Type B pancreatic cell (in vitro differentiated cells): ENCODE measurements at regions not wholly inside any gene's neighbourhood (a gene's known extent, or its start where the extent isn't known, plus 50 kb on each side); places are given as distances from the start of the nearest gene placed in this dataset.

Experiments
- DNase-seq: peaks from one replicate; pipeline ENCODE4 v3.0.0; 2021; ENCODE audit warnings: mixed read lengths; ENCODE audit not compliant: unreplicated experiment; ENCODE audit errors: extremely low spot score
- H3K27ac Mint-ChIP-seq: 2 replicates; pipeline ENCODE4 v1.8.0; 2021; ENCODE audit warnings: mild to moderate bottlenecking, mixed read lengths
- H3K27me3 Mint-ChIP-seq: 2 replicates; pipeline ENCODE4 v1.8.0; 2021; ENCODE audit warnings: mixed read lengths
- H3K36me3 Mint-ChIP-seq: 2 replicates; pipeline ENCODE4 v1.8.0; 2021; ENCODE audit warnings: mixed read lengths
- H3K4me1 Mint-ChIP-seq: one replicate; pipeline ENCODE4 v1.8.0; 2021; ENCODE audit warnings: mixed read lengths; ENCODE audit not compliant: unreplicated experiment
- H3K4me3 Mint-ChIP-seq: 2 replicates; pipeline ENCODE4 v1.8.0; 2021; ENCODE audit warnings: mild to moderate bottlenecking, mixed read lengths
- H3K9me3 Mint-ChIP-seq: 2 replicates; pipeline ENCODE4 v1.8.0; 2021; ENCODE audit warnings: mixed read lengths
- TF ChIP-seq, protein P1 (sequence below): fragments of 200-600 bp; sonication (generic); conservative IDR thresholded peaks from 2 replicates; pipeline ENCODE4 v1.5.0; 2021; ENCODE audit warnings: antibody characterized with exemption, mild to moderate bottlenecking

DNA sequence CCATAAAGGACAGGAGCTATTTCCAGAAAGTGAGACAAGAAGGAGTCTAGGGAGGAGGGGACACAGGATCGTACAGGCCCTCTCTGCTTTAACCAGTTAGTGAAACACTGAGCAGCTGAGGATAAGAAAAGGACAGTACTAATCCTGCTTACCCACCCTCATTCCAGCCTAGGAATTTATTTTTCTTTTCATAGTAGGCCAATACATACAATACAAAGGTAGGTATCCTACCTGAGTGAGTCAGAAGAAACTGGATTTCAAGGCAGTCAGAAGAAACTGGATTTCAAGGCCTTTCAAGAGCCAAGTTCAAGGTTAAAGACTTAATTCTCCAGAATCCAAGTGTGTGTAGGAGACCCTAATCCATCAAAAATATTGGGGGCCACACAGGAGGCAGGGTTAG is 65.3 kb downstream of the EOMES start:
- H3K9me3 Mint-ChIP-seq = no peaks in the 10 kb centered on the region
- no peaks in the 10 kb centered on the region for H3K36me3 Mint-ChIP-seq
- no peaks in the 10 kb centered on the region for H3K4me1 Mint-ChIP-seq
- TF ChIP-seq, protein P1, sequence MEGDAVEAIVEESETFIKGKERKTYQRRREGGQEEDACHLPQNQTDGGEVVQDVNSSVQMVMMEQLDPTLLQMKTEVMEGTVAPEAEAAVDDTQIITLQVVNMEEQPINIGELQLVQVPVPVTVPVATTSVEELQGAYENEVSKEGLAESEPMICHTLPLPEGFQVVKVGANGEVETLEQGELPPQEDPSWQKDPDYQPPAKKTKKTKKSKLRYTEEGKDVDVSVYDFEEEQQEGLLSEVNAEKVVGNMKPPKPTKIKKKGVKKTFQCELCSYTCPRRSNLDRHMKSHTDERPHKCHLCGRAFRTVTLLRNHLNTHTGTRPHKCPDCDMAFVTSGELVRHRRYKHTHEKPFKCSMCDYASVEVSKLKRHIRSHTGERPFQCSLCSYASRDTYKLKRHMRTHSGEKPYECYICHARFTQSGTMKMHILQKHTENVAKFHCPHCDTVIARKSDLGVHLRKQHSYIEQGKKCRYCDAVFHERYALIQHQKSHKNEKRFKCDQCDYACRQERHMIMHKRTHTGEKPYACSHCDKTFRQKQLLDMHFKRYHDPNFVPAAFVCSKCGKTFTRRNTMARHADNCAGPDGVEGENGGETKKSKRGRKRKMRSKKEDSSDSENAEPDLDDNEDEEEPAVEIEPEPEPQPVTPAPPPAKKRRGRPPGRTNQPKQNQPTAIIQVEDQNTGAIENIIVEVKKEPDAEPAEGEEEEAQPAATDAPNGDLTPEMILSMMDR = no peak
- no peak for DNase-seq
- no peaks in the 10 kb centered on the region for H3K27me3 Mint-ChIP-seq
- no peak overlapping the region for H3K27ac Mint-ChIP-seq
- no peak overlapping the region for H3K4me3 Mint-ChIP-seq

DNA sequence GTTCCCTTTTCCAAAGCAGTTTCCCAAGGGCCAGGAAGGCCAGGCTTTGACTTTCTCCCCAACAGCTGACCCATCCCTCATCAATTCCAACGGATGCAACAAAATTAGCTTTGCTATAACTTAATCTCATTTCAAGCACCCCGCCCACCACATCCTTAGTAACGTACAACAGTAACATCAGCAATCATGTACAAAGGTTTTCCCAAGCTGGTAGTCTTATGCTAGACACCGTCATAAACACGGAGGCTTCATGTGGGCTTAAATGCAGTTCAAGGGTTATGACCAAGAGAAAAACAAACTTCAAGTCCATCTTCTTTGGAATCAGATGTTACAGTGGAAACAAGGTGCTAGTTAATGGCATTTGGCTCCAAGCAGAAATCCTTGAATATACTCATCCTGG is 66.6 kb downstream of the EOMES start:
- TF ChIP-seq, protein P1 = no peak
- Mint-ChIP-seq H3K36me3 (no peaks in the 10 kb centered on the region), H3K27me3 (no peaks in the 10 kb centered on the region), H3K4me1 (no peaks in the 10 kb centered on the region), H3K4me3 (no peak overlapping the region), H3K9me3 (no peaks in the 10 kb centered on the region), H3K27ac (no peak overlapping the region)
- no peak for DNase-seq

DNA sequence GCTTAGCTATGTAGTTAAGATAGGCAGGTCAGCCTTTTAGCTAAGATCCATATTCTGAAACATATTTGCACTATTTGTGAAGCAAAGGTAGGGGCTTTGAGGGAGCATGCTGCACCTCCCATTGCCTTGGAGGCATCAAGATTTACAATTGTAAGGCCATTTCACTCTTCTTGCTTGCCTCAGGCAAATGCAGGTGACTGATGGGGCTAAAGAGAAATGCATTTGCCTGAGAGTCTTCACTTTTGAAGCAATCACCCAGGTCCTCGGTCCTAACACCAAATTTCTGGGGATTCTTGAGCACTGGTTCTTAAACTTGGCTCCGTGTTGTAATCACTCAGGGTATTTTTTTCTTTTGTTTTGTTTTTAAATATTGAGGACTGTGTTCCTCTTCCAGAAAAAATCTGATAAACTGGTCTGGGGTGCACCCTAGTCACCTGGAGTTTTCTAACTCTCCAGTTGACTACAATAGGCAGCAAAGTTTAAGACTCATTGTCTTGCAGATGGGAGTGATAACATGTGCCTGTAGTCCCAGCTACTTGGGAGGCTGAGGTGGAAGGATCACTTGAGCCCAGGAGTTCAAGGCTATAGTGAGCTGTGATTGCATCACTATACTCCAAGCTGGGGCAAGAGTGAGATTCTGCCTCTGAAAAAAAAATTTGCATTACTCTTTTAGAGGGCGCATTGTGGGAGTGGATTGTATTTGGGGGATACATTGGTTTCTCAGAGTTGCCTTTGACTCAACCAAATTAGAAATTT is 68.1 kb downstream of the EOMES start:
- Mint-ChIP-seq H3K27me3 (no peaks in the 10 kb centered on the region), H3K36me3 (no peaks in the 10 kb centered on the region), H3K9me3 (no peaks in the 10 kb centered on the region), H3K4me3 (no peak overlapping the region), H3K27ac (no peak overlapping the region), H3K4me1 (no peaks in the 10 kb centered on the region)
- DNase-seq = no peak
- TF ChIP-seq, protein P1 = no peak

DNA sequence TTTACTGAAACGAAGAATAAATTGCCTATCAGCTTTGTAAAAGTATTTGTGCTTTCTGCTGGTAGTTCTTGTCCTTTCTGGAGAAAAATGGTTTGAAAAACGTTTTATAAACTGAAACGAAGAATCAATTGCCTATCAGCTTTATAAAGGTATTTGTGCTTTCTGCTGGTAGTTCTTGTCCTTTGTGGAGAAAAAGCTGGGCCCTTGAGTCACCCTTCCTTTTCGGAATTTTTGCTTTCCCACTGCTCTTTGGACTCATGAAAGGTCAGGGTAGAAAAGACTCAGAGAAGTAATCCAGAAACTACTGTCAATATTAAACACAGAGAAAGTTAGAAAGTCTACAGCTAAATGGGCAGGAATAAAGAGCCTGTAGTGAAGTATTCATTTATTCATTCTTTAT is 72.8 kb downstream of the EOMES start:
- DNase-seq = no peak
- TF ChIP-seq, protein P1 = no peak
- Mint-ChIP-seq H3K27ac (no peak overlapping the region), H3K4me3 (no peak overlapping the region), H3K4me1 (no peaks in the 10 kb centered on the region), H3K27me3 (no peaks in the 10 kb centered on the region), H3K36me3 (no peaks in the 10 kb centered on the region), H3K9me3 (no peaks in the 10 kb centered on the region)

DNA sequence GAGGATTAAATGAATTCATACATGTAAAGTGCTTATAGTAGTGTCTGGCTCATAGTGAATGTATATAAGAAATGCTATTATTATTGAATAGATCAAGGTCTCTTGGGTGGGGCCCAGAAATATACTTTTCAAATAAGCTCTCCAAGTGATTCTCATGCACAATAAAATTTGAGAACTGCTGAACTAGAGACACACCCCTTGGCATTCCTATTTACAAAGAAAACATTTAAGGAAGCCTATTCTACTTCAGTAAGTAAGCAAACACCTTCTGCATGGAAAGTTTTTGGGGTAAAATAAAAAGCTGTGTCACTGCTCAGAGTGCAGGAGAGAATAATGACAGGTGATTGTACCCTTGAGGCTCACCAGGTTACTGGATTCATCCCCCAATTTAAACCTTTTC is 75.2 kb downstream of the EOMES start:
- Mint-ChIP-seq H3K4me1 (no peaks in the 10 kb centered on the region), H3K9me3 (no peaks in the 10 kb centered on the region), H3K27me3 (no peaks in the 10 kb centered on the region), H3K4me3 (no peak overlapping the region), H3K27ac (no peak overlapping the region), H3K36me3 (no peaks in the 10 kb centered on the region)
- TF ChIP-seq, protein P1 = no peak
- DNase-seq = no peak
